NCI-H345 treated with DMSO at 0.1 percent for 48 hours (cell line): ENCODE measurements at regions not wholly inside any gene's neighbourhood (a gene's known extent, or its start where the extent isn't known, plus 50 kb on each side); places are given as distances from the start of the nearest gene placed in this dataset.
A peak's percentile ranks its signal among the peaks of the same experiment; 100 is the strongest.

ENCODE experiments used
- DNase-seq: peaks from one replicate; lab custom pipeline; 2025; ENCODE audit not compliant: unreplicated experiment; lab: John Stamatoyannopoulos, UW

DNA sequence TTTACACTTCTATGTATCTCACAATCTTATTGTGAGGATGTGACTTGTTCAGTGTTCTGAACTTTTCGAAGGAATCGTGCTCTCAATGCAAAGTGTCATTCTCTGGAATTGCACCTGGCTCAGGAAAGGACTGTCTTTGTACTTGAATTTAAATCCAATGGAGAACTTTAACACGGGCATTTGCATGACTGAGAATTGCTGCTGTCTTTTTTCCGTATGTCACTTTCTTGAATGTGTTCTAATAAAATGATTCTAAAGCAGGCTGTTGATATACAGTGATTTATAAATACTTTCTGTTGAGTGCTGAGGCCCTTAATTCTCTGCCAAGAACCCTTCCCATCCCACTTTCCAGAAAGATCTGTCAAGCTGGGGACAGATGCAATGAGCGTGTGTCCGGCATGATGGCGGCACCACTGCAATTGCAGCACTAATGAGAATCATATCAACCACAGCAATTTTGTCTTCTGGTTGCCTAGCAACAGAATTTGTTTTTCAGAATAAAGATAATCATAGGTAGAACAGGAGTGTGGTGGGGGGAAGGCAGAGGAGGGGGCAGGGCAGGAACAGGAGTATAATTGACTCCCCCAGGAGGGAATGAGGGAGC, 210.6 kb upstream of the UMPS start:
- no peak for DNase-seq

DNA sequence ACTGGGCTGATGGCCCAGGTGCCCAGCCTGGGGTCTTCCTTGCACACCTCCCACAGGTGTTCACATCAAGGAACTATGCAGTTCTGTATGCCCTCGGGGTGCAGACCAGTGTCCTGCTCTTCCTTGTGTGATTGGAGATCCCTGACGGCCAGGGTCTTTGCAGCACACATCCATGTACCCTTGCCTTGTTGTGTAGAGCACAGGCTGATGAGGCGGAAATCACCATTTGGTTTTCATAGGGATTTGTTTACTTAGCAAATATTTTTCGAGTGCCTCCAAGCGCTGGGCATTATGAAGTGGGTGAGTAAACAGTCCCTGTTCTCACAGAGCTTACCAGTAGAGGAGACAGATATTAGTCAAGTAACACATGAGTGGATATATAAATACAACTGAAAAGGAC, 209.3 kb upstream of the UMPS start:
- peak; percentile 87 for DNase-seq

DNA sequence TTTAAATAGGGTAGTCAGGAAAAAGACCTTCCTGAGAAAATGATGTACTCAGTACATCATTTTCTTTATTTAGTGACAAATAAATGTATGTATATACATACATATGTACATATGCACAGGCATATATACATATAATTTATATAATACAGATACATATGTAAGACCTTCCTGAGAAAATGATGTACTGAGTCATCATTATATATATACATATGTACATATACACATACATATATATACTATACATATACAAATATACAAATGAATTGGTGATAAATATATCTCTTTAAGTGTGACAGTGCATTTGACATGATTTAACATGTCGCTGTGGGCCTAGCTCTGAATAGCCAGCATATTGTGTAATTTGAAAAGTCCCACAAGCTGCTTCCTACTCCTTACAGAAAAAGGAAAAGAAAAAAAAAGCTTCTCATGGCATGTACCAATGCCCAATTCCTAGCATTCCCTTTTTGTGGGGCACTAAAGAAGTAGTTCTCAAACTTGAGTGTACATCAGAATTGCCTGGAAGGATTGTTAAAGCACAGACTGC, 208.1 kb upstream of the UMPS start:
- no peak for DNase-seq

DNA sequence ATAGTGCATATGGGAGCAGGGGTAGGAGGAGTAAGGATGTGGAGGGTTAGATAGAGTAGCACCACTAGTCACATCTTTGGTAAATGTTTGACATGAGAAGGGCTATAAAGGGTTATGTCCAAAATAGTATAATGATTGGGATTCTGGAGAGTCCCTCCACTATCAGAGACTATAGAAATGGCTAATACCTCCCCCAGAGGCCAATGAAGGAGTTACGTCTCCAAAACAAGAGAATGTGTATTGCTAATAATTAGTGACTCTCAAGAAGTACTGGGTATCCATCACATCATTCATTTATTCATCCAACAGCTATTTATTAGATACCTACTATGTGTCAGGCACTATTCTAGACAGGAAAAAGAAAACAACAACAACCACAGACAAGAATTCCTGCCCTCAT, 203.7 kb upstream of the UMPS start:
- no peak for DNase-seq

DNA sequence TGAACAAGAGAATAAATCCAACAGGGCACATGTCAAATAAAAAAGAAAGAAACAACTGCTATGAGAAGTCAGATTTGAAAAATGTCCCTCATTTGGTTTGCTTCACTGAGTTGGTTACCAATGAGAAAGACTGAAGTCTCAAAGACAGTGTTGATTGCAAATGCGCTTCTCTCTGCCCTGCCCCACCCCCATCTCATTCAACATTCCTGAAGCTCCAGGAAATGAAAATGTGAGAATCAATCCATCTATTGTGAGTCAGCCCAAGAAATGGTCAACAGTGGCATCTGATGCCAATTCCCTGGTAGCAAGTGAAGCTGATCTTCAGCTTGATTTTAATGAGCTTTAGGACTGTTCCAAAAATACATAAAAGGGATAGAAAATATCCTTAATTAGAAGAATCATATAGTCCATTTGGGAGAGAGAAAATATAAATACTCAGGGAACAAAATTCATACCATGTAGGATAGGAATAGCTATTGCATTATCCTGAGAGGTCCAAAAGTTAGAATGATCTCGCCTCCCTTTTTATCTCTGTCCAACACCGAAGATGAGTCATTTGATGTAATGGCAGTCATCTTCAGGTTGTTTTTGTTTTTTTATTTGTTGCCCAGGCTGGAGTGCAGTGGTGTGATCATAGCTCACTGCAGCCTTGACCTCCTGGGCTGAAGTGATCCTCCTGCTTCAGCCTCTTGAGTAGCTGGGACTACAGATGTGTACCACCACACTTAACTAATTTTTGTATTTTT, 200.3 kb upstream of the UMPS start:
- DNase-seq: no peak

DNA sequence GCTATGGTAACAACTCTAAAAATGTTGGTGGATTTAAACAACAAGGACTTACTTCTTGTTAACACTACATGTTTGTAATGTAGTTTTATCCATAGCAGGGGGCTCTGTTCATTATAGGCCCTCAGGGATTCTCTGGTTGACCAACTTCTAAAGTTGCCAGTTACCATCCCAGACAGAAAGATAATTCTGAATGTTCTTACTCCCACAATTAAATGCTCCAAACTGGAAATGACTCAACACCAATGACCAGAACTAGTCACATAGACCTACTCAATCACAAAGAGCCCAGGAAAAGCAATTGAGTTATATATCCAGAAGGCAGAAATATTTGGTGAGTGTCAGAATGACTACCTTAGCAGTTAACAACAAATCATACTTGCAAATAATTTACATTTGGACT, 199.3 kb upstream of the UMPS start:
- DNase-seq: no peak

- DNase-seq: no peak
These were observed 198.2 kb upstream of the UMPS start for GRCh38 chr3:124532071-124532470.

DNA sequence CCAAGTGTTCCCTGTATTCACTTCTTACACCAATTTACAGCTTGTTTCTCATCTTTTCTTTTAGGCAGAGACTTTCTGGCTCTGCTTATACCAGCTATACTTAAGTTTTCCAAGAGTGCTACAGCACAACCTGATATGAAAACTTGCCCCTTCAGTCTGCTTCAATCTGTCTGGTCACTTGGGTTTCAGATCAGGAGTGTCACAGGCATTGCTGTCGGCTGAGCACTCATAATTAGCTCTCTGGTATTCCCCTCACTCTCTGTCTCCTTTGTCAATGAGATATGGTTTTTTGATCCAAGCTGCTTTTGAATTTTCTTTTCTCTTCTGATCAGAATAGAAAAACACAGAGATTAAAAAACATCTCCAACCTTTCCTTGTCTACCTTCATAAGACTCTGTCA, 194.9 kb upstream of the UMPS start:
- DNase-seq: no peak

DNA sequence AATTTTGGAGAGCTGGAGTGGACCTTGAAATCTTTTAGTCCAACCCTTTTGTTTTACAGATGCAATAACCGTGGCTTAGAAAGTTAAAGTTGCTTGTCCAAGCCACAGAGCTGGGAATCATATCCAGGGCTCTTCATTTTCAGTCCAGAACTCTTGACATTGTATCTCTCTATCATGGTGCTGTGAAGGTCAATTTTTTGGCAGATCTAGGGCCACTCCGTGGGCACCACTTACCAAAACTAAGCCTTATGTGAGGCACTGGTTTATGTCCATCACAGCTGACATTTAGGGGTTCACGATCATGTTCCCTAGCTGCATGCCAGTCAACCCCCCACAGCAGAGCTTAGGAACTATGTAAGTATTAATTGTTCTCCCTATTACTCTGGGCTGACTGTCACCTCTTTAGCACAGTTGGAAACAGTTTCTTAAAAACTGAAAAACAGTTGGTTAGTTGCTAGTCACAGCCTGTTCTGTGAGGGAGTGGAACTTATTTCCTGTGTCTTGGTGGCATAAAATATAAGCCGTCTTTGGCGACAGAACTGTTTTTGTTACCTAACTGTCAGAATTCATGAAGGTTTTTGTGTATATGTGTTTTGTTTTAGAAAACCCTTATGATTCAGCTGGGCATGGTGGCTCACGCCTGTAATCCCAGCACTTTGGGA, 189.6 kb upstream of the UMPS start:
- DNase-seq: no peak

DNA sequence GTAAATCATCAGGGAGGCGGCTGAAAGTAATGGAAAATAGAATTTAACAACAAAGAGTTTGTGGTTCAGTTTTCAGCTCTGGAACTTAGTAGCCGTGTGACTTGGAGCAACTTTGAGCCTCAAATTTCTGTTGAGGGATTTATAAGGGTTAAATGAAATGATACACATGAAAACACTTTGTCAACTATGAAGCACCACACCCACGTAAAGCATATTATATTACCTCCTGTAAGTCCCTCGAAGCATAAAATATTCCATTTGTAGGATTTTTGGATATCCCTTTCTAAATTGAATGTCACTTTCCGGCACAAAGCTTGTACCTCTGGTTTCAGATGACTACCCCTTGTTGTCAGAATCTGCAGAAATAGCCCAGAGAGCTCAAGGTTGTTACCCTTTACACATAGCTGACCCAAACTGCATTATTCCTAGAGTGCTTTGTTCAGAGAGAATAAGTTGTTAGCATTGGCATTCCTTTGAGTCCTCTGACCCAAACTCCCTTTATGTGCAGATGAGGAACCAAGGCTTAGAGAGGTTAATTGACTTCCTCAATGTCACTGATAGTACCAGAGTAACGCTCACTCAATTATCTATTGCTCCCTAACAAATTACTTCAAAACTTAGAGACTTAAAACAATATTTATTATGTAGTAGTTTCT, 187.9 kb upstream of the UMPS start:
- DNase-seq: no peak

DNA sequence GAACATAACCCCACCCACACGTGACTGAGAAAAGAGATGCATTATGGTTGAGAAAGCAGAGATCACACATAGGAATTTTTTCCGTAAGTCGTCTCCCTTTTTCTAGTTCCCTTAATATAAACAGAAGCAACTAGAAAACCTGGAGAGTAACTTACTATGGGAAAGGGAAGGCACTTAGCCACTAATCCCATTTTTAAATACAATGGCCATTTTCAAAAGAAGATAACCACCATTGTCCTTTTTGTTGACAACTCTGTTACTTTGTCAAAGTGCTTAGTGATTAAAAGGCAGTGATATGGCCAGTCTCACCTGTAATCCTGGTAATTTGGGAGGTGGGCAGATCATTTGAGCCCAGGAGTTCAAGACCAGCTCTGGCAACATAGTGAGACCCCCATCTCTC, 184.4 kb upstream of the UMPS start:
- no peak for DNase-seq

- no peak for DNase-seq
These were observed 178.0 kb upstream of the UMPS start for GRCh38 chr3:124552224-124552623.

DNA sequence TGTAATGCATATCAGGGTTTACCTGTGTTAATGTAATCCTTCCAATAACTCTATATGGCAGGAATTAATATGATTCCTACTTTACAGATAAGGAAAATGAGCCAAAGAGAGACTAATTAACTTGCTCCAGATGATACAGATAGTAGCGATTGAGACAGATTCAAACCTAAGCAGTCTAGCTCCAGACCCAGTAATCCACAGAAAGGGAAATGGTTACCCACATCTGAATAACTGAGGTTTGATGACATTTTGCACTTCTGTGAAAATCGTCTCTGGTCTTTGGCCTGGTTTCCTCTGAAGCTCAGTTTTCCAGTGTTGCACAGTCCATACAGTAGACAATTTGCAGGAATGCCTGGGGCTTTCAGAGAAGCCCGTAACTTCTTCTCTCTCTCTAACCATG, 177.1 kb upstream of the UMPS start:
- DNase-seq: no peak

DNA sequence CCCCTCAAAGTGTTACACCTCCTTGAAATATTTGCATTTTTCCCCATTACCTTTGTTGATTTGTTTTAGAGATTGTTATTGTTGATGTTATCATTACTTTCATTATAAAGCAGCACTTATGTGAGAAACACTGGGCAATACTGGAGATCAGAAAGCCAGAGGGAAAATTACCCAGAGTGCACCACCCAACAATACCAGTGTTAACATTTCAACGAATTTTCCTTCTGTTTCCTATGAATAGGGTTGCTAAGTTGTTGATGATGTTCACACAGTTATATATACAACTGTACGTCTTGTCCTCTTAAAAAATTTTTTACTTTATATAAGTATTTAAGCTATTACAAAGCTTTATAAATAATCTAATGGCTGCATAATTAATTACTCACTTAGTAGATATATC, 173.6 kb upstream of the UMPS start:
- DNase-seq: no peak

GRCh38 chr3:124557433-124558232, 172.6 kb upstream of the UMPS start:
- peak; percentile 51 for DNase-seq

DNA sequence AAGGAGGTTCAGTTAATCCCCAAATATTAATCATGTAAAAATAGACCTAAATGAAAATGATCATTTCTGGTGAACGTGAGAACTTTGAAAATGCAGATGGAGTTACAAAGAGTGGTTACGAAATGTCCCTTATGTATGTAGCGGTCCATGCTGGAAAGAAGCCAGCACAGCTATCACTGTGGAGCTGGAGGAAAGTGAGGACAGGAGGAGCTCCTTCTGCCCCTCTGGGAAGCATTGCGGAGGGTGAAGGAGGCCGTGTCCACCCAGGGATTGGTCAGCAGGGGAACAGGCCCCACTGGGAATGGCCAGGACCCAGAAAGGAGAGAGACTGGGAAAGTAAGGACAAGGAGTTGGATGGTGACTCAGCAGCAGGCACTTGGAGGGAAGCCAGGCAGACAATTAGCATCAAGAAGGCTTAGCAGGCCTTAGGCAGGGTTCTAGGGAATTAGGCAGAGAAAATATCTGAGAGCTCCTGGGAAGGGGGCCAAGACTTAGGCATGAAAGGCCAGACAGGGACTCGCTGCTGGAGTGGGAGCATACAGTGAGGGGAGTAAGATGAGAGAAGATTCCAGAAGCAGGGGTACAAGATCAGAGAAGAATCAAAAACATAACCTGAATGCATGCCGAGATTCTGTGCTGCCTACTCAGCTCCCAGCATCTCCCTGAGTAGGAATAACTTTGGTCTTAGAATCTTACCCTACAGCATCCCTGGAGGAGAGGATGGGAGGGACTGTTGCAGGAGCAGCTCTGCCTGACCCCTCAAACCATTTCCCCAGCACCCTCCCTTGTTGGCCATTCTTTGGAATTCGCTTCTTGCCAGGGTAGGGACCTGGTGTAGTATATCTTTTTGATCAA, 171.0 kb upstream of the UMPS start:
- DNase-seq: peak; percentile 39

DNA sequence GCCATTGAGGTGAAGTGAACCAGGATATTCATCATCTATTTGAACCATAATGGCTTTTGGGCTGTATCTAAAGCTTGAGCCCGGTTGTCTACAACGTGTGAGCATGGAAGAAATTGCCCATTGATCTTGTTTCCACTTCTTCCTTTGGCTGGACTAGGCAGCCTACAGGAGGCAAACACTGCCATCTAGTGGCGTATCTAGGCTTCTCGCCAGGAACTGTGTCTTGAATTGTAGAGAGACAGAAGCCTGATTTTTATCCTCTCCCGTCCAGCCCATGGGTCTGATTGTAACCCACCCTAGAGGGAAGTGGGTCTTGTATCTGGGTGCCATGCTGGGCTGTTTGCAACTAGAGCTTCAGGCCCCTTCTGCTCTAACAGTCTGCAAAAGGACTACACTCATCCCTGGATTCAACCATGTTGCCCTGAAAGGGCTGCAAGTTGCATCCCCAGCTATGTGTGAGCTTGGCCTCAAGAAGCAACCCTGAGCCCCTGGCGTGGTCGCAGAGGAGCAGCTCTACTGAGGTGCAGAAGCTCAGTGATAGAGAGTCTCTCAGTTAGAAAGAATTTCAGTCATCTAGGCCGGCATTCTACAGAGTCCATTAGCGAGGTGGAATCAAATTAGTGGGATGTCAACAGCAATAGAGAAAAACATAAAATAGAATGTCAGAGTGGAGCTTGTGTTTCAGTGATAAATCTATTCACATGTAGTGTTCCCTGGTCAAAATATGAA, 170.2 kb upstream of the UMPS start:
- peak; percentile 41 for DNase-seq

DNA sequence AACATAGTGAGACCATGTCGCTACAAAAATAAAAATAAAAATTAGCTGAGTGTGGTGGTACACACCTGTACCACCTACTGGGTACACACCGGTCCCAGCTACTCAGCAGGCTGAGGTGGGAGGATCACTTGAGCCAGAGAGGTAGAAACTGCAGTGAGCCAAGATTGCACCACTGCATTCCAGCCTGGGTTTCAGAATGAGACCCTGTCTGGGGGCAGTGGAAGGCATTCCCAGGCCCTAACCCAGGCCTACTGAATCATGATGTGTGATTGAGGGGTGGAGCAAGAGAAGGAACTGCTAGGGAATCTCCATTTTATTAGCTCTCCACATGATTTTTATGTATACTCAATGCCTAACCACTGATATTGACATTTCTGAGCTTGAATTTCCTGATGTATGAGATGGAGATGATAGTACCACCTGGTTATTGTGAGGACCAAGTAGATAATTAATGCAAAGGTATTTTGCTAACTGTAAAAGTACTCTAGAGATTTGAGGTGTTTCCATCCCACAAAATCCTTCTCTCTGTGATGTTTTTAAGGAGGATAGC, 169.5 kb upstream of the UMPS start:
- DNase-seq: no peak

GRCh38 chr3:124562769-124563168, 167.5 kb upstream of the UMPS start:
- DNase-seq: no peak
